HCT116 (cell line): ENCODE measurements at regions not wholly inside any gene's neighbourhood (a gene's known extent, or its start where the extent isn't known, plus 50 kb on each side); places are given as distances from the start of the nearest gene placed in this dataset.

ENCODE experiments used
- ATAC-seq: fragments of 200-7000 bp; cut with Tn5 transposase; 2 replicates; pipeline ENCODE4 v1.9.1; 2020; ENCODE audit warnings: mild to moderate bottlenecking, moderate library complexity
- BruUV-seq: library from RNA; stranded (reverse); fragments of 400-500 nt; replicated peaks from 2 replicates; lab custom pipeline; 2021; lab: Mats Ljungman, UMichigan
- CTCF ChIA-PET: fragments of 300-600 bp; sonication (Branson Sonifier 250); formaldehyde crosslinking; loops from one replicate; lab custom pipeline; 2021; ENCODE audit warnings: antibody characterized with exemption; lab: Charles Lee
- POLR2A ChIA-PET: fragments of 300-600, 350-600 bp; sonication (Branson Sonifier 250); formaldehyde crosslinking; loops from one replicate; lab custom pipeline; 2021; ENCODE audit warnings: antibody characterized with exemption; lab: Charles Lee
- RAD21 ChIA-PET, 2 experiments: fragments of 300-600 bp; sonication (Branson Sonifier 250); formaldehyde crosslinking; loops; one replicate each; lab custom pipeline; 2023; ENCODE audit warnings: low total read pairs in 2 of 2; ENCODE audit not compliant: uncharacterized antibody in 2 of 2, unreplicated experiment in 2 of 2, low non-redundant PET in 1 of 2; lab: Charles Lee
- DNase-seq: peaks from one replicate; pipeline ENCODE4 v3.0.0-alpha.2; 2010; ENCODE audit warnings: low read depth, low spot score
- H2AFZ ChIP-seq: fragments of 200-600 bp; shearing (Covaris generic), sonication (generic); 2 replicates; pipeline ENCODE4 v1.6.1; 2017; ENCODE audit warnings: low read depth, mixed run types, mixed read lengths, antibody characterized with exemption, low read length; ENCODE audit not compliant: poor library complexity, severe bottlenecking
- H3K27ac ChIP-seq: 2 replicates; pipeline ENCODE4 v1.5.1; 2012; ENCODE audit warnings: low read depth, low read length
- H3K27me3 ChIP-seq: fragments of 200-600 bp; sonication (generic); 2 replicates; pipeline ENCODE4 v1.6.1; 2016; ENCODE audit warnings: mixed run types, low read length, mixed read lengths; ENCODE audit not compliant: insufficient read depth
- H3K36me3 ChIP-seq, 2 experiments: fragments of 200-500 bp in 1 of 2; fragments of 200-600 bp in 1 of 2; sonication (Bioruptor generic) in 1 of 2; sonication (generic) in 1 of 2; 2 replicates each; pipeline versions ENCODE4 v1.5.1 to v1.6.1; 2014 to 2016; ENCODE audit warnings: low read length in 2 of 2, inconsistent platforms in 1 of 2, mixed read lengths in 1 of 2, mixed run types in 1 of 2; ENCODE audit not compliant: insufficient read depth in 2 of 2, control insufficient read depth in 1 of 2
- H3K4me1 ChIP-seq, 2 experiments: fragments of 200-600 bp in 1 of 2; sonication (generic) in 1 of 2; 2 replicates each; pipeline versions ENCODE4 v1.5.1 to v1.6.1; 2012 to 2017; ENCODE audit warnings: low read length in 2 of 2, inconsistent platforms in 1 of 2, mild to moderate bottlenecking in 1 of 2, mixed read lengths in 1 of 2, mixed run types in 1 of 2, moderate library complexity in 1 of 2; ENCODE audit not compliant: insufficient read depth in 2 of 2, control insufficient read depth in 1 of 2
- H3K4me2 ChIP-seq: fragments of 200-600 bp; sonication (generic); 2 replicates; pipeline ENCODE4 v1.6.1; 2017; ENCODE audit warnings: mixed run types, low read length, mixed read lengths
- H3K4me3 ChIP-seq, 2 experiments: fragments of 200-600 bp in 1 of 2; sonication (generic) in 1 of 2; replicated peaks in 1 of 2; 2 replicates each; pipeline ENCODE4 v1.5.1; 2011 to 2016; ENCODE audit warnings: low read length in 2 of 2, control low read depth in 1 of 2, low read depth in 1 of 2, mild to moderate bottlenecking in 1 of 2, mixed read lengths in 1 of 2, mixed run types in 1 of 2
- H3K79me2 ChIP-seq: fragments of 200-600 bp; sonication (generic); 2 replicates; pipeline ENCODE4 v1.6.1; 2017; ENCODE audit warnings: mild to moderate bottlenecking, mixed run types, low read length, moderate library complexity, mixed read lengths; ENCODE audit not compliant: insufficient read depth
- H3K9ac ChIP-seq: fragments of 200-600 bp; sonication (generic); 2 replicates; pipeline ENCODE4 v1.6.1; 2016; ENCODE audit warnings: low read length, mixed read lengths
- H3K9me2 ChIP-seq: fragments of 200-600 bp; sonication (generic), shearing (Covaris generic); 2 replicates; pipeline ENCODE4 v1.6.1; 2017; ENCODE audit warnings: mixed run types, mild to moderate bottlenecking, moderate library complexity; ENCODE audit not compliant: insufficient read depth
- H3K9me3 ChIP-seq, 2 experiments: fragments of 200-500 bp in 1 of 2; fragments of 200-600 bp in 1 of 2; sonication (Bioruptor generic) in 1 of 2; sonication (generic) in 1 of 2; 2 replicates each; pipeline ENCODE4 v1.6.1; 2014 to 2017; ENCODE audit warnings: low read length in 2 of 2, mixed read lengths in 2 of 2, inconsistent platforms in 1 of 2, low read depth in 1 of 2, mild to moderate bottlenecking in 1 of 2, mixed run types in 1 of 2, moderate library complexity in 1 of 2; ENCODE audit not compliant: control insufficient read depth in 1 of 2, insufficient read depth in 1 of 2
- H4K20me1 ChIP-seq: fragments of 200-600 bp; sonication (generic), shearing (Covaris generic); 2 replicates; pipeline ENCODE4 v1.6.1; 2017; ENCODE audit warnings: mixed run types, mild to moderate bottlenecking, moderate library complexity; ENCODE audit not compliant: insufficient read depth
- ATF3 ChIP-seq: IDR thresholded peaks from 2 replicates; pipeline ENCODE4 v1.6.1; 2012
- CEBPB ChIP-seq: IDR thresholded peaks from 2 replicates; pipeline ENCODE4 v1.6.1; 2012; ENCODE audit warnings: low read depth
- CTCF ChIP-seq, 3 experiments: fragments of 200-600 bp in 1 of 3; sonication (generic) in 1 of 3; IDR thresholded peaks in 2 of 3; conservative IDR thresholded peaks in 1 of 3; 2 replicates each; pipeline ENCODE4 v1.5.1; 2012 to 2017; ENCODE audit warnings: low read depth in 2 of 3, low read length in 2 of 3, antibody characterized with exemption in 1 of 3, borderline replicate concordance in 1 of 3, control low read depth in 1 of 3, mild to moderate bottlenecking in 1 of 3, mixed read lengths in 1 of 3, mixed run types in 1 of 3, moderate library complexity in 1 of 3; ENCODE audit not compliant: insufficient read depth in 1 of 3
- EGR1 ChIP-seq: IDR thresholded peaks from 2 replicates; pipeline ENCODE4 v1.6.1; 2012; ENCODE audit warnings: low read depth
- ELF1 ChIP-seq: IDR thresholded peaks from 2 replicates; pipeline ENCODE4 v1.6.1; 2012; ENCODE audit warnings: low read depth, borderline replicate concordance
- EZH2 ChIP-seq: fragments of 200-600 bp; sonication (generic); IDR thresholded peaks from 2 replicates; pipeline ENCODE4 v1.6.1; 2017; ENCODE audit warnings: antibody characterized with exemption, mixed run types
- EZH2phosphoT487 ChIP-seq: fragments of 200-600 bp; IDR thresholded peaks from 2 replicates; pipeline ENCODE4 v1.6.1; 2018; ENCODE audit warnings: antibody characterized with exemption, borderline replicate concordance
- FOSL1 ChIP-seq: IDR thresholded peaks from 2 replicates; pipeline ENCODE4 v1.6.1; 2012; ENCODE audit warnings: low read depth
- JUND ChIP-seq: IDR thresholded peaks from 2 replicates; pipeline ENCODE4 v1.6.1; 2012
- MAX ChIP-seq: IDR thresholded peaks from 2 replicates; pipeline ENCODE4 v1.6.1; 2012
- POLR2A ChIP-seq: IDR thresholded peaks from 2 replicates; pipeline ENCODE4 v1.7.0; 2011; ENCODE audit warnings: borderline replicate concordance; ENCODE audit not compliant: insufficient read depth, insufficient read length; ENCODE audit errors: extremely low read depth
- RAD21 ChIP-seq: IDR thresholded peaks from 2 replicates; pipeline ENCODE4 v1.6.1; 2012; ENCODE audit warnings: low read depth, mild to moderate bottlenecking
- SIN3A ChIP-seq: IDR thresholded peaks from 2 replicates; pipeline ENCODE4 v1.6.1; 2012; ENCODE audit warnings: low read depth
- SP1 ChIP-seq: IDR thresholded peaks from 2 replicates; pipeline ENCODE4 v1.6.1; 2012; ENCODE audit warnings: low read depth
- YY1 ChIP-seq: IDR thresholded peaks from 2 replicates; pipeline ENCODE4 v1.6.1; 2011; ENCODE audit warnings: low read length, low read depth, moderate library complexity, mild to moderate bottlenecking; ENCODE audit not compliant: insufficient replicate concordance; ENCODE audit errors: extremely low read depth
- ZBTB33 ChIP-seq: IDR thresholded peaks from 2 replicates; pipeline ENCODE4 v1.6.1; 2011; ENCODE audit warnings: mild to moderate bottlenecking, low read length, moderate library complexity; ENCODE audit not compliant: insufficient replicate concordance; ENCODE audit errors: extremely low read depth
- ZFX ChIP-seq: fragments of 450-650 bp; IDR thresholded peaks from 2 replicates; pipeline ENCODE4 v1.6.1; 2017
- ZNF274 ChIP-seq: fragments of 200-500 bp; sonication (Bioruptor generic); IDR thresholded peaks from 2 replicates; pipeline ENCODE4 v1.6.1; 2014; ENCODE audit warnings: mild to moderate bottlenecking, low read depth, low read length, inconsistent platforms
- intact Hi-C: fragments of 100-400 bp; cut with micrococcal nuclease; formaldehyde crosslinking; loops from 2 replicates; pipeline ENCODE4 v1.10.0; 2022

- H3K9ac ChIP-seq: no peak overlapping the region
- TF ChIP-seq MAX (no peak), SP1 (no peak), CTCF (IDR thresholded peaks at IDR 0.05 in 2 of 3, conservative IDR thresholded peaks at IDR 0.05 in 1 of 3; ENCODE audit: borderline replicate concordance in 1 of 3, insufficient read depth in 1 of 3, low read depth in 2 of 3, low read length in 2 of 3) (no peak), CEBPB (no peak), ATF3 (no peak), ZBTB33 (no peak), RAD21 (no peak), EZH2phosphoT487 (no peak), ZNF274 (no peak), SIN3A (no peak), ELF1 (no peak), FOSL1 (no peak), POLR2A (no peak), JUND (no peak), ZFX (no peak), YY1 (no peak), EGR1 (no peak), EZH2 (no peak)
- TF ChIP-seq, all 23 proteins: peak for 0
- Histone ChIP-seq H3K79me2 (no peaks in the 10 kb centered on the region), H3K27ac (no peak overlapping the region), H3K9me3 (peaks cover 3 to 5% of the 10 kb centered on the region in 2 experiments; a peak in 2 of 4 replicates), H3K4me1 (no peaks in the 10 kb centered on the region), H3K36me3 (no peaks in the 10 kb centered on the region), H3K4me2 (no peak overlapping the region), H3K9me2 (no peaks in the 10 kb centered on the region), H4K20me1 (no peaks in the 10 kb centered on the region), H3K27me3 (no peaks in the 10 kb centered on the region), H3K4me3 (no peak overlapping the region), H2AFZ (no peak overlapping the region)
- CTCF ChIA-PET: no interaction called here
- ATAC-seq (no peak), DNase-seq (no peak)
- POLR2A ChIA-PET: no interaction called here
- RAD21 ChIA-PET: no interaction called here
- intact Hi-C loops: no loop called here
- no TSS peak for BruUV-seq
Observed at GRCh38 chr21:16186742-16187141, 457.0 kb downstream of the USP25 start.
